ENCODE measurements at regions not wholly inside any gene's neighbourhood (a gene's known extent, or its start where the extent isn't known, plus 50 kb on each side); places are given as distances from the start of the nearest gene placed in this dataset.
"Not testable (repeated sequence)": the region's sequence is repeated elsewhere in the genome, so short reads cannot be mapped to it uniquely, and the experiment has no call there.

- no TSS peak for BruUV-seq (replicated peaks)
- peaks cover 8% of the 10 kb centered on the region; the same call in 1 of the 2 replicates for H3K9me3 ChIP-seq (ENCODE audit: insufficient read depth, low read depth)
- 0 out of 2 replicates have a peak, but pooled peaks cover 3% of the 10 kb centered on the region for H3K9me2 ChIP-seq (ENCODE audit: insufficient read depth)
- no peaks in the 10 kb centered on the region for H3K27me3 ChIP-seq (ENCODE audit: insufficient read depth, low read depth)
- H3K4me3 ChIP-seq, result no peak overlapping the region
- no peaks in the 10 kb centered on the region for H3K79me2 ChIP-seq (ENCODE audit: low read depth)
- H3F3A ChIP-seq (ENCODE audit: insufficient read depth, low read depth), result peaks cover 20% of the 10 kb centered on the region
- ChIA-PET CTCF (no interaction called here), POLR2A (ENCODE audit: unreplicated experiment) (no interaction called here)
- H4K20me1 ChIP-seq (ENCODE audit: insufficient read depth), result no peaks in the 10 kb centered on the region
- H3K36me3 ChIP-seq (ENCODE audit: low read depth), result no peaks in the 10 kb centered on the region
- H3K27ac ChIP-seq, result no peak overlapping the region
- H3K4me1 ChIP-seq (replicated peaks; ENCODE audit: insufficient read depth), result peaks cover 17% of the 10 kb centered on the region
- intact Hi-C loops (cut with micrococcal nuclease; ENCODE audit: unreplicated experiment), result loop anchor here (5.0 kb wide), 2 partner anchors 167 to 428 kb away; no protein-coding TSS in a partner anchor
- H2AFZ ChIP-seq, result no peak overlapping the region
- TF ChIP-seq EZH2 (IDR thresholded peaks at IDR 0.05; ENCODE audit: low read depth), result no peak
- TF ChIP-seq CTCF (conservative IDR thresholded peaks at IDR 0.05), result no peak
- no peak overlapping the region for H3K4me2 ChIP-seq
- no peak for DNase-seq
Measured at GRCh38 chr13:50249144-50249521, 233.9 kb downstream of the KCNRG start.

GRCh38 chr13:50250401-50250800 lies 235.2 kb downstream of the KCNRG start:
- Histone ChIP-seq H3K4me3 (no peak overlapping the region), H4K20me1 (ENCODE audit: insufficient read depth) (no peaks in the 10 kb centered on the region), H3K27me3 (ENCODE audit: insufficient read depth, low read depth) (no peaks in the 10 kb centered on the region), H2AFZ (no peak overlapping the region), H3K79me2 (ENCODE audit: low read depth) (no peaks in the 10 kb centered on the region), H3K27ac (no peak overlapping the region), H3K36me3 (ENCODE audit: low read depth) (no peaks in the 10 kb centered on the region), H3K9me2 (ENCODE audit: insufficient read depth) (0 out of 2 replicates have a peak, but pooled peaks cover 3% of the 10 kb centered on the region), H3K4me2 (no peak overlapping the region), H3K4me1 (replicated peaks; ENCODE audit: insufficient read depth) (peaks cover 7% of the 10 kb centered on the region), H3K9me3 (ENCODE audit: insufficient read depth, low read depth) (peaks cover 8% of the 10 kb centered on the region; the same call in 1 of the 2 replicates), H3F3A (ENCODE audit: insufficient read depth, low read depth) (peaks cover 10% of the 10 kb centered on the region)
- ChIA-PET CTCF (no interaction called here), POLR2A (ENCODE audit: unreplicated experiment) (no interaction called here)
- DNase-seq, result no peak
- BruUV-seq (replicated peaks), result no TSS peak
- intact Hi-C loops (cut with micrococcal nuclease; ENCODE audit: unreplicated experiment), result no loop called here
- no peak for TF ChIP-seq CTCF (conservative IDR thresholded peaks at IDR 0.05)
- no peak for TF ChIP-seq EZH2 (IDR thresholded peaks at IDR 0.05; ENCODE audit: low read depth)

GRCh38 chr13:50255639-50256038 lies 240.4 kb downstream of the KCNRG start:
- Histone ChIP-seq H3K4me3 (no peak overlapping the region), H3K9me2 (ENCODE audit: insufficient read depth) (no peaks in the 10 kb centered on the region), H3F3A (ENCODE audit: insufficient read depth, low read depth) (no peaks in the 10 kb centered on the region), H2AFZ (no peak overlapping the region), H3K36me3 (ENCODE audit: low read depth) (no peaks in the 10 kb centered on the region), H3K4me1 (replicated peaks; ENCODE audit: insufficient read depth) (no peaks in the 10 kb centered on the region), H3K79me2 (ENCODE audit: low read depth) (no peaks in the 10 kb centered on the region), H3K9me3 (ENCODE audit: insufficient read depth, low read depth) (no peaks in the 10 kb centered on the region), H3K27ac (no peak overlapping the region), H3K27me3 (ENCODE audit: insufficient read depth, low read depth) (no peaks in the 10 kb centered on the region), H4K20me1 (ENCODE audit: insufficient read depth) (no peaks in the 10 kb centered on the region), H3K4me2 (no peak overlapping the region)
- no peak for DNase-seq
- no TSS peak for BruUV-seq (replicated peaks)
- CTCF ChIA-PET, result no interaction called here
- TF ChIP-seq CTCF (conservative IDR thresholded peaks at IDR 0.05), result no peak
- no peak for TF ChIP-seq EZH2 (IDR thresholded peaks at IDR 0.05; ENCODE audit: low read depth)
- POLR2A ChIA-PET (ENCODE audit: unreplicated experiment), result no interaction called here
- intact Hi-C loops (cut with micrococcal nuclease; ENCODE audit: unreplicated experiment), result no loop called here

GRCh38 chr13:50256536-50257321 lies 241.5 kb downstream of the KCNRG start:
- H3K4me1 ChIP-seq (replicated peaks; ENCODE audit: insufficient read depth); H3K4me3 ChIP-seq; H2AFZ ChIP-seq; H3K36me3 ChIP-seq (ENCODE audit: low read depth); H4K20me1 ChIP-seq (ENCODE audit: insufficient read depth); intact Hi-C loops (cut with micrococcal nuclease; ENCODE audit: unreplicated experiment); CTCF ChIA-PET; H3F3A ChIP-seq (ENCODE audit: insufficient read depth, low read depth); H3K9me2 ChIP-seq (ENCODE audit: insufficient read depth); DNase-seq; H3K27me3 ChIP-seq (ENCODE audit: insufficient read depth, low read depth); BruUV-seq (replicated peaks); H3K9me3 ChIP-seq (ENCODE audit: insufficient read depth, low read depth); POLR2A ChIA-PET (ENCODE audit: unreplicated experiment); H3K79me2 ChIP-seq (ENCODE audit: low read depth); H3K27ac ChIP-seq; H3K4me2 ChIP-seq: not testable (repeated sequence)

All from PC-9 (cell line).